GM12891 (cell line): ENCODE measurements at regions not wholly inside any gene's neighbourhood (a gene's known extent, or its start where the extent isn't known, plus 50 kb on each side); places are given as distances from the start of the nearest gene placed in this dataset.
"Not testable (repeated sequence)": the region's sequence is repeated elsewhere in the genome, so short reads cannot be mapped to it uniquely, and the experiment has no call there.

Experiments
- DNase-seq: peaks from one replicate; pipeline ENCODE4 v3.0.0; 2011; ENCODE audit warnings: low spot score; ENCODE audit not compliant: insufficient read length
- FAIRE-seq: peaks from 2 replicates; lab custom pipeline; 2011; peaks lifted over from hg19 to GRCh38; lab: Jason Lieb, UNC
- PAX5 ChIP-seq: IDR thresholded peaks from 2 replicates; pipeline ENCODE4 v1.6.1; 2011; ENCODE audit warnings: low read length, moderate library complexity, mild to moderate bottlenecking; ENCODE audit not compliant: insufficient read depth, severe bottlenecking
- POLR2A ChIP-seq: IDR thresholded peaks from 2 replicates; pipeline ENCODE4 v1.6.1; 2011; ENCODE audit warnings: low read depth, low read length, control low read depth
- POLR2AphosphoS5 ChIP-seq: IDR thresholded peaks from 2 replicates; pipeline ENCODE4 v1.6.1; 2011; ENCODE audit warnings: low read depth, low read length, control low read depth
- POU2F2 ChIP-seq: IDR thresholded peaks from 2 replicates; pipeline ENCODE4 v1.6.1; 2011; ENCODE audit warnings: low read depth, mild to moderate bottlenecking, control low read depth, low read length, moderate library complexity
- SPI1 ChIP-seq: IDR thresholded peaks from 2 replicates; pipeline ENCODE4 v1.6.1; 2011; ENCODE audit warnings: low read depth, low read length, control low read depth
- TAF1 ChIP-seq: IDR thresholded peaks from 2 replicates; pipeline ENCODE4 v1.6.1; 2011; ENCODE audit warnings: low read depth, low read length, control low read depth

DNA sequence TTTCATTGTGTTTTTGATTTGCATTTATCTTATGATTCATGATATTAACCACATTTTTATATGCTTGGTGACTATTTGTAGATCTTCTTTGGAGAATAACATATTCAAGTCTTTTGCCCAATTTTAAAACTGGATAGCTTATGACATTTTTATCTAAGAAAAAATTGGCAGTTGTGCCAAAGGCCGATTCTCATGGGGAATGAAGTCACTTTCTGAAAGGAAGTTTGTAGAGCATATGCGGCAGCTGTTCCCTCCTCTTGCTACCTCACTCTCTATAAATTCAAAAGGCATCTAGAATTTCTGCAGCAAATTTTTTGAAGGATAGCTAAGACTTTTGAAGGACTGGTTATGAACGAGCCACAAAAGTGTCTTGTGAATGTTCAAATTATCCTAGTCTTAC is 2353.5 kb downstream of the ARAP2 start:
- no peak for TF ChIP-seq POLR2AphosphoS5
- TF ChIP-seq PAX5 = no peak
- TF ChIP-seq SPI1 = no peak
- TF ChIP-seq TAF1 = no peak
- no peak for TF ChIP-seq POLR2A
- no peak for TF ChIP-seq POU2F2
- no peak for DNase-seq

DNA sequence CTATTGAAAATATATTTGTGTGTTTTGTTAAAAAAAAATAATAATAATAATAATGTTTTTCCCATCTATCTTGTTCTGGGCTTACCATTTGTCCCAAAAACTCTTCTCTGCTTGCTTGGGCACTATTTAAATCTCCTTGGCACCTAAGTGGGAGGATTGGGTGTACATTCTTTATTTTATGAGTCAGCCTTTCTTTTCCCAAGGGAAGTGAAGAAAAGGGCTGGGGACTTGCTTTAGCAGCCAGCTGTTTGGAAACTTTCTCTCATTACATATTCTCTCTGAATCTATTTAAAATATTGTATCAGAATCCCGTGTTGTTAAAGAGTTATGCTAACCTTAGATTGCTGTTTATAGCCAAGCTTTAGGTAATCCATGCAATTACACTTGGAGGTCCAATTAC is 2332.4 kb downstream of the ARAP2 start:
- no peak for TF ChIP-seq PAX5
- DNase-seq = no peak
- FAIRE-seq = no peak

More for the DNA sequence above, 2353.5 kb downstream of the ARAP2 start:
- no peak for FAIRE-seq

DNA sequence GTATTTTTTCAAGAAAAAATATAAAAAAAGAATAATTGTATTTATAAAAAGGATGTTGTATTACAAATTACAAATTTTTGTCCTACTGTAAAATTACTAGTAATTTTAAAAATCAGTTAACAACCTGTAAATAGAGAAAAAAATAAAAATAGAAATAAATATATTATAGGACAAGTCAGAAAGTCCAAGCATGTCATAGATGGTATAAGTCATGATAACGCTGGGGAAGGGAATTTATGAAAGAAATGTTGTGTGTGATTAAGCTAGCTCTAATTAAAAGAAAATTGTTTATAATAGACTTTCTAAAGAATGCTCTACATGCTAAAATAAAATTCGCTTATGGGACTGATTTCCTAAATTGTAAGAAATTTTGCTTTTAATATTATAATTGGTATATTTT is 2329.9 kb downstream of the ARAP2 start:
- TF ChIP-seq POLR2AphosphoS5 (no peak), POU2F2 (no peak), SPI1 (no peak), PAX5 (no peak), POLR2A (no peak), TAF1 (no peak)
- DNase-seq = no peak
- no peak for FAIRE-seq

DNA sequence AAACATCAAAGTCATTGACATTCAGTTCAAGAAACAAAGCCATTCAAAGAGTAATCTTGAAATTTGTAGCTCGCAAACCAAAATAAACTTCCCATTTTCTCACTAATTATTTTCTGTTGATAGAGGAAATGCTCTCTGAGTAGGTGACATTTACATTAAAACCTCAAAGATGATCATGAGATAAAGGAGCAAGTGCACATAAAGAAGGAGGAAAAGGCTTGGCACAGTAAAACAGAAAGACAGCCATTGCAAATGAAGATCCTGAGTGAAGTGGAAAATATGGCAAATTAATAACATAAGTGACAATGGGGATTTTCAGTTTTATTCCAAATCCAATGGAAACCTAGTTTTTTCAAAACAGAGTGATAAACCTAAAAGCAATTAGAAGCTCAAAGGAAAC is 2320.8 kb downstream of the ARAP2 start:
- FAIRE-seq (no peak), DNase-seq (no peak)
- TF ChIP-seq TAF1 (no peak), PAX5 (no peak), POU2F2 (no peak), POLR2A (no peak), POLR2AphosphoS5 (no peak), SPI1 (no peak)

DNA sequence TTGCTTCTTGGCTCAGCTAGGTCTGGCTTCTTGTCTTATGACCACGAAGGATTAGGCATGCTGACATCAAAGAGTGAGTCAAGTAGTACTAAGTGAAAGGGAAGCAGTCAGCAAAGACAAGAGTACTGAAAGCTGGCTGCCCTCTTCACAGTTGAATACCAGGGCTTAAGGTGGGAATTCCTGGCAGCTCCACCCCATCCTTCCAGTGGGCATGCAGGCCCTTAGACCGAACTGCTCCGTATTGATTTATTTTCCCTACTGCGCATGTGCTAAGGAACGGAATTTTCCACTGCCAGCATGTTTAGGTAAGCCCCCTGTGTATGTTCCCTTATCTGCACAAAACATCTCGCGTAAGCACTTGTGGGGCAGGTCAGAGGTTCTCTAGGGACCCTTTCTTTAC is 2320.1 kb downstream of the ARAP2 start:
- no peak for FAIRE-seq
- TF ChIP-seq TAF1 (no peak), PAX5 (no peak), POU2F2 (no peak), SPI1 (no peak), POLR2A (no peak), POLR2AphosphoS5 (no peak)
- DNase-seq = no peak

DNA sequence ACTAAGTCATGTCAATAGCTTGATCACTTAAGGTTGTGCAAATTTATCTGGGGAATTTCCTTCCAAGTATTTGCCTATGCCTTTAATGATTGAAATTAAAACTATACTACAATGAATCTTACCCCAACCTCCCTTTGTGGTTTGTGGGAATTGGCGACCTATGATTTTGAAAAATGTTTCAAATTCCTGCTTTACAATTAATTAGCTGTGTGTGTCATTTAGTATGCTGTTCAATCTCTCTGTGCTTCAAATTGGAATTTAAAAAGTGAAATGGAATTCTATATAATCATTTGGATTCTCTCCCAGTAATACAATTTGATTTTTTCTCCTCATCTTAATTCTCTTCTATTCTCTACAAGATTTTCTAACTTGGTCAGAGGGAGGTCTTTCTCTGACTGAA is 2319.5 kb downstream of the ARAP2 start:
- TF ChIP-seq TAF1 (no peak), POU2F2 (no peak), SPI1 (no peak), PAX5 (no peak), POLR2AphosphoS5 (no peak), POLR2A (no peak)
- DNase-seq (no peak), FAIRE-seq (no peak)

DNA sequence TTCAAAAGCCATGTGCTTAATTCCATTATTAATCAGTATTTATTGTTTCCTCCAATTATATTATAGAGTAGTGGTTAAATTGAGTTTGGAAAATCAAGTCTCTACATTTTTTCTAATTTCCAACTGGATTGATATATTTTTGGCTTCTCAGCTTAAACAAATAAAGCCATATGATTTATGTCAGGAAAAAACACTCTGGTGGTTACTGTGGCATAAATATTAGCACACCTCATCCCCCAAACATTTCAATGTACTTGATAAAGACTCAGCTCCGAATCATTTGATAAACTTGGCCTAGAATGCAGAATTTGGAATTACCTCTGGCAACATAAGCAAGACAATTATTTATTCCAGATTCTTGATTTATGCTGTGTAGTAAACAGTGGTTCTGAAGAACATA is 2313.8 kb downstream of the ARAP2 start:
- no peak for FAIRE-seq
- TF ChIP-seq SPI1 (no peak), POU2F2 (no peak), POLR2AphosphoS5 (no peak), TAF1 (no peak), POLR2A (no peak), PAX5 (no peak)

DNA sequence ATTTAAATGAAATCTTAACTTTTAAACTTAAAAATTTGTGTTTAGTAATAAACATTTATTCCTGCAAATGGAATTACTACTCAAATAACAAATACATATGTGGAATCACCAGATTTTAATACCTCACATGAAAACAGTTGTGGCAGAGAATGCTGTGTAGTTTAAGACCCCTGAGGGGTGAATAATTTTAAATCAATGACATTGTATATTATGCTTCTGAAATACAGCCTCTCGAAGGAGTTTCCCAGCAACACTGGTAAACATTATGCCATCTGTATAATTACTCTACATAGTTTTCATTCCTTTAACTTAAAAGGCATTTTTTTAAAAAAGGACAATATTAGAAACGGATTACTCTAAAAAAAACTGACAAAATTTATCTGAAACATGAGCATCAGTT is 2313.3 kb downstream of the ARAP2 start:
- TF ChIP-seq POLR2A (no peak), POU2F2 (no peak), PAX5 (no peak)
- FAIRE-seq = no peak
- DNase-seq = no peak

More for the DNA sequence above, 2313.8 kb downstream of the ARAP2 start:
- DNase-seq = no peak

DNA sequence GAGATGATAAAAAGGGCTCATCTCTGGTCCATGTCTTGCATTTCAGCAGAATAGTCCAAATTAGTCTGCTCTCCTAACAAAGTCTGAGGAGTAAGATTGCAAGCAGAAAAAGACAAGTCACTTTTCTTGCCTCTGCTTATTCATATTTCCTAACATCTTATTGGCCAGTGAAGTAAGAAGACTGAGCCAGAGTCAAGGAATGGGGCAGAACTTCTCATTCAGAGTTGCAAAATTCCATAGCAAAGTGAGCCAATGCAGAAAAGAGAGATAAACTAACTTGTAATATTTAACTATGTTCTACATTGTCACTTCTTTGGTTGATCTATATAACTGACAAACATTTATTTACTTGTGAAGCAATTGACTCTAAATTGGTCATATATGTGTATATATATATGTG is 2304.0 kb downstream of the ARAP2 start:
- TF ChIP-seq PAX5 (no peak), SPI1 (no peak), POLR2AphosphoS5 (no peak), POU2F2 (no peak), POLR2A (no peak), TAF1 (no peak)
- DNase-seq (no peak), FAIRE-seq (no peak)

DNA sequence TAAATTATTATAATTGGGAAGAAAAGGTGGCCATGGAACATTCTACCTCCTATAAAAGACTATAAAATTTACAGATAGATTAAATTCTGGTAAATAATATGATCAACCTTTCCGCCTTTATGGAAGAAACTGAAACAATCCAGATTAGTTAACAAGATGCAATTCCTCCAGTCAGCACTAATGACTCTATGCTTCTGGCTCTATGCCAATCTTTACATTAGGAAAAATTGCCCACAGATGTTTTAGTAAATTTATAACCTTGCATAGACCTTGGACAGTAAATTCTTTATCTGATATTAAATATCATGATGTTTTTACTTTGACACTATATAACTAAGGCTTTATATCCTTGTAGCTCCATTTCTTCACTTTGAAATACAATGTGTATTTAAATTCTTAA is 2302.5 kb downstream of the ARAP2 start:
- no peak for TF ChIP-seq PAX5
- TF ChIP-seq POLR2A = no peak
- TF ChIP-seq TAF1 = no peak
- TF ChIP-seq SPI1 = no peak
- no peak for TF ChIP-seq POU2F2
- TF ChIP-seq POLR2AphosphoS5 = no peak
- DNase-seq = no peak
- no peak for FAIRE-seq

DNA sequence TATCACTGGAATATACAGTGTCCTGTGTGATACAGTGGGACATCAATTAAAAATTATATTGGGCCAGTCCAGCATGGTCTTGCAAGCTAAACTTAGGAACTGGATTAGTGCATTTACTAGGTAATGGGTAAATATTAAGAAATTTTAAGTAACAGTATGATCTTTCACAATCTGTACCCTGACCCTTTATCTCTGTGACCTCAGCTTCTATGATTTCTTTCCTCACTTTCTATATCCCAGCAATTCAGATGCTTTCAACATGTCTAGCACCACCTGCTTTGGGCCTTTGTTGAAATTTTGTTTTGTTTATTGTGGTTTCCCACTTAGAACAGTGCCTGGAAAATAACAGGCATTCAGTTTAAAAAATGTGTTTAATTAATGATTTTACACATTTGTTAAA is 2295.4 kb downstream of the ARAP2 start:
- no peak for DNase-seq
- no peak for FAIRE-seq
- TF ChIP-seq TAF1 (no peak), POU2F2 (no peak), PAX5 (no peak), POLR2A (no peak), POLR2AphosphoS5 (no peak), SPI1 (no peak)

DNA sequence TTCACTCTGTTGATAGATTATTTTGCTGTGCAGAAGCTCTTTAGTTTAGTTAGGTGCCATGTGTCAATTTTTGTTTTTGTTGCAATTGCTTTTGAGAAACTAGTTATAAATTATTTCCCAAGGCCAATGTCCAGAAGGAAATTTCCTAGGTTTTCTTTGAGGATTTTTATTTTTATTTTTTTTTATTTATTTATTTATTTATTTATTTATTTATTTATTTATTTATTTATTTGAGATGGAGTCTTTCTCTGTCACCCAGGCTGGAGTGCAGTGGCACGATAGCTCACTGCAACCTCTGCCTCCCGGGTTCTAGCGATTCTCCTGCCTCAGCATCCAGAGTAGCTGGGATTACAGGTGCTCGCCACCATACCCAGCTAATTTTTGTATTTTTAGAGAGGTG is 2290.5 kb downstream of the ARAP2 start:
- DNase-seq, FAIRE-seq: not testable (repeated sequence)
